OCI-LY1 (cell line): ENCODE measurements at regions not wholly inside any gene's neighbourhood (a gene's known extent, or its start where the extent isn't known, plus 50 kb on each side); places are given as distances from the start of the nearest gene placed in this dataset.

ENCODE experiments used
- H2AFZ ChIP-seq: fragments of 200-600 bp; sonication (generic), shearing (Covaris generic); 2 replicates; pipeline ENCODE4 v1.6.0; 2014; ENCODE audit warnings: antibody characterized with exemption, mild to moderate bottlenecking, low read length
- H3F3A ChIP-seq: fragments of 200-600 bp; sonication (generic), shearing (Covaris generic); 2 replicates; pipeline ENCODE4 v1.6.0; 2014; ENCODE audit warnings: mild to moderate bottlenecking, antibody characterized with exemption, low read length, moderate library complexity; ENCODE audit not compliant: insufficient read depth
- H3K27ac ChIP-seq: fragments of 200-600 bp; sonication (generic); 2 replicates; pipeline ENCODE4 v1.5.1; 2014; ENCODE audit warnings: low read length, mixed run types, mild to moderate bottlenecking, low read depth; ENCODE audit not compliant: poor library complexity, severe bottlenecking
- H3K27me3 ChIP-seq: fragments of 200-600 bp; sonication (generic); 2 replicates; pipeline ENCODE4 v1.6.0; 2014; ENCODE audit warnings: antibody characterized with exemption, mild to moderate bottlenecking, low read length, moderate library complexity; ENCODE audit not compliant: insufficient read depth
- H3K36me3 ChIP-seq: fragments of 200-600 bp; sonication (generic); 2 replicates; pipeline ENCODE4 v1.6.1; 2014; ENCODE audit warnings: mild to moderate bottlenecking, antibody characterized with exemption, low read length, moderate library complexity, mixed read lengths; ENCODE audit not compliant: insufficient read depth
- H3K4me1 ChIP-seq: fragments of 200-600 bp; sonication (generic); 2 replicates; pipeline ENCODE4 v1.5.1; 2014; ENCODE audit warnings: mild to moderate bottlenecking, low read length, moderate library complexity; ENCODE audit not compliant: insufficient read depth, severe bottlenecking
- H3K4me2 ChIP-seq: fragments of 200-600 bp; sonication (generic), shearing (Covaris generic); 2 replicates; pipeline ENCODE4 v1.6.1; 2014; ENCODE audit warnings: low read length
- H3K4me3 ChIP-seq: fragments of 200-600 bp; sonication (generic); 2 replicates; pipeline ENCODE4 v1.5.1; 2014; ENCODE audit warnings: low read length, low read depth, mild to moderate bottlenecking, mixed read lengths; ENCODE audit not compliant: poor library complexity, severe bottlenecking
- H3K79me2 ChIP-seq: fragments of 200-600 bp; shearing (Covaris generic); 2 replicates; pipeline ENCODE4 v1.6.1; 2016; ENCODE audit warnings: mixed run types, low read length, mixed read lengths; ENCODE audit not compliant: insufficient read depth
- H3K9ac ChIP-seq: fragments of 200-600 bp; sonication (generic), shearing (Covaris generic); 2 replicates; pipeline ENCODE4 v1.6.1; 2014; ENCODE audit warnings: mild to moderate bottlenecking, low read length, mixed read lengths
- H3K9me2 ChIP-seq: fragments of 200-600 bp; sonication (generic), shearing (Covaris generic); 2 replicates; pipeline ENCODE4 v1.6.1; 2014; ENCODE audit warnings: low read depth, mild to moderate bottlenecking, low read length, mixed read lengths
- H3K9me3 ChIP-seq: fragments of 200-600 bp; shearing (Covaris generic); 2 replicates; pipeline ENCODE4 v1.6.1; 2014; ENCODE audit warnings: low read length, mixed read lengths
- H4K20me1 ChIP-seq: fragments of 200-600 bp; sonication (generic), shearing (Covaris generic); 2 replicates; pipeline ENCODE4 v1.6.0; 2016; ENCODE audit warnings: mild to moderate bottlenecking, low read length; ENCODE audit not compliant: insufficient read depth
- EZH2 ChIP-seq: fragments of 200-600 bp; sonication (generic), shearing (Covaris generic); IDR thresholded peaks from 2 replicates; pipeline ENCODE4 v1.8.0; 2017; ENCODE audit warnings: borderline replicate concordance, mixed run types, mild to moderate bottlenecking, antibody characterized with exemption, low read length, moderate library complexity, mixed read lengths
- TF ChIP-seq, protein P1 (sequence below): fragments of 200-600 bp; sonication (generic), shearing (Covaris generic); IDR thresholded peaks from 2 replicates; pipeline ENCODE4 v1.5.1; 2017; ENCODE audit warnings: mild to moderate bottlenecking, antibody characterized with exemption, low read length, moderate library complexity, mixed read lengths

DNA sequence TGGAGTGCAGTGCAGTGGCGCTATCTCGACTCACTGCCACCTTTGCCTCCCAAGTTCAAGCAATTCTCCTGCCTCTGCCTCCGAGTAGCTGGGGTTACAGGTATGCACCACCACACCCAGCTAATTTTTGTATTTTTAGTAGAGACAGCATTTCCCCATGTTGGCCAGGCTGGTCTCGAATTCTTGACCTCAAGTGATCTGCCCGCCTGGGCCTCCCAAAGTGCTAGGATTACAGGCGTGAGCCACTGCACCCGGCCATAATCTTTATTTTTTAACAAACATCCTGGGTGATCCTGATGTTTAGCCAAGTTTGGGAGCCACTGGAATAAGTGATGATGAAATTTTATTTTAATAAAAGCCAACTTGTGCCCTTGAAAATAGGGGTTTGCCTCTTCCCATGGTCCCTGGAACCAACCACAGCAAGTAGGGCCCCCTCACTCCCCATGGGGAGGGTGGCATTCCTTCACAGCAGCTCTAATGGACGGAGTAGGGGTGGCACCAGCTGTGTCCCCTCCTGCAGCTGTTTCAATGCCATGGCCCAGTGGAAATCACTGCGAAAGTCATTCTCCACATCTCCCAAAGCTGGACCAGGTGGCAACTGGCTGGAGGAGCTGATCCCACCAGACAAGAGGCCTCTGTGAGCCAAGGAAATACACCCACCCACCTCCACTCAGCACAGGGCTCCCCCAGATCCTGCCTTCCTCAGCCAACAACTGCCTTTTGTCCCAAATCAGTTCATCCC, 194.8 kb downstream of the ZFP36L2 start:
- Histone ChIP-seq H3F3A (no peaks in the 10 kb centered on the region), H4K20me1 (no peaks in the 10 kb centered on the region), H3K4me2 (no peak overlapping the region), H3K36me3 (no peaks in the 10 kb centered on the region), H2AFZ (no peak overlapping the region), H3K4me1 (no peaks in the 10 kb centered on the region), H3K79me2 (no peaks in the 10 kb centered on the region), H3K9ac (no peak overlapping the region), H3K9me2 (no peaks in the 10 kb centered on the region), H3K9me3 (no peaks in the 10 kb centered on the region), H3K4me3 (no peak overlapping the region), H3K27me3 (0 out of 2 replicates have a peak, but pooled peaks cover 17% of the 10 kb centered on the region), H3K27ac (no peak overlapping the region)
- TF ChIP-seq EZH2, result no peak
- TF ChIP-seq, protein P1, sequence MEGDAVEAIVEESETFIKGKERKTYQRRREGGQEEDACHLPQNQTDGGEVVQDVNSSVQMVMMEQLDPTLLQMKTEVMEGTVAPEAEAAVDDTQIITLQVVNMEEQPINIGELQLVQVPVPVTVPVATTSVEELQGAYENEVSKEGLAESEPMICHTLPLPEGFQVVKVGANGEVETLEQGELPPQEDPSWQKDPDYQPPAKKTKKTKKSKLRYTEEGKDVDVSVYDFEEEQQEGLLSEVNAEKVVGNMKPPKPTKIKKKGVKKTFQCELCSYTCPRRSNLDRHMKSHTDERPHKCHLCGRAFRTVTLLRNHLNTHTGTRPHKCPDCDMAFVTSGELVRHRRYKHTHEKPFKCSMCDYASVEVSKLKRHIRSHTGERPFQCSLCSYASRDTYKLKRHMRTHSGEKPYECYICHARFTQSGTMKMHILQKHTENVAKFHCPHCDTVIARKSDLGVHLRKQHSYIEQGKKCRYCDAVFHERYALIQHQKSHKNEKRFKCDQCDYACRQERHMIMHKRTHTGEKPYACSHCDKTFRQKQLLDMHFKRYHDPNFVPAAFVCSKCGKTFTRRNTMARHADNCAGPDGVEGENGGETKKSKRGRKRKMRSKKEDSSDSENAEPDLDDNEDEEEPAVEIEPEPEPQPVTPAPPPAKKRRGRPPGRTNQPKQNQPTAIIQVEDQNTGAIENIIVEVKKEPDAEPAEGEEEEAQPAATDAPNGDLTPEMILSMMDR, result no peak

DNA sequence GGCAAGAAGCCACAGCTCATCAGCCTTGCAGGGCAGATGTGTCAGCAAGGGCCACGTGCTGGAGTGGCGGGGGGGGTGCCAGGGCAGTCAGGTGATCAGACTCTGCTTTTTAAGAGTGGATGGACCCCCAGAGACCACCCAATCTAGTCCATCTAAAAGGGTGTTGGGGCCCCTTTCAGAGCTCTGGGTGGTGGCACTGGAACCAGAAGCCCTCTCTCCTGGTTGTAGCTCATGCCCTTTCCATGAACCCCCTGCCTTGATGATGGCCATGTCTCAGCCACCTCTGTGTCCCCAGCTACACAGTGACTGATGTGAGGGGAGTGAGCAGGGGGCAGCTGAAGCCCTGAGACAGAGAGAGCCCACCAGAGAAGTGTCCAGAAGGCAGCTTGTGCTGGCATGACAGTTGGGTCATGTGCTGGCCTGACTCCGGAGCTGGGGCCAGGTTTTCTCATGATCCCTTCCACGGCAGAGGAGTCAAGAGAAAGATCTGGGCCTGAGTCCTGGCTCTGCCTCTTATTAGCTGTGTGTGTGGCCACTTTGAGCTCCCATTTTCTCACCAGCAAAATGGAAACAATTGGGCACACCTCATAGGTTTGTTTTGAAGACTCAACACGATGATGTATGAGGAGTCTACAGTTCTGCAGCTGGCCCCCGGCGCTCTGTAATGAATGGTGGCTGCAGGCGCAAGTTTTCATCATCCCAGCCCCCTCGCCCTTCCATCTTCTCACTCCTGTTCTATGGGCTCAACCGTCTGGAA, 195.7 kb downstream of the ZFP36L2 start:
- H2AFZ ChIP-seq, result no peak overlapping the region
- H3K79me2 ChIP-seq, result no peaks in the 10 kb centered on the region
- TF ChIP-seq EZH2, result no peak
- H3K4me1 ChIP-seq, result no peaks in the 10 kb centered on the region
- no peak overlapping the region for H3K4me2 ChIP-seq
- no peaks in the 10 kb centered on the region for H3K36me3 ChIP-seq
- no peak overlapping the region for H3K9ac ChIP-seq
- H3K9me2 ChIP-seq, result no peaks in the 10 kb centered on the region
- H4K20me1 ChIP-seq, result no peaks in the 10 kb centered on the region
- H3K27ac ChIP-seq, result no peak overlapping the region
- no peaks in the 10 kb centered on the region for H3K9me3 ChIP-seq
- H3F3A ChIP-seq, result no peaks in the 10 kb centered on the region
- 0 out of 2 replicates have a peak, but pooled peaks cover 17% of the 10 kb centered on the region for H3K27me3 ChIP-seq
- no peak overlapping the region for H3K4me3 ChIP-seq

DNA sequence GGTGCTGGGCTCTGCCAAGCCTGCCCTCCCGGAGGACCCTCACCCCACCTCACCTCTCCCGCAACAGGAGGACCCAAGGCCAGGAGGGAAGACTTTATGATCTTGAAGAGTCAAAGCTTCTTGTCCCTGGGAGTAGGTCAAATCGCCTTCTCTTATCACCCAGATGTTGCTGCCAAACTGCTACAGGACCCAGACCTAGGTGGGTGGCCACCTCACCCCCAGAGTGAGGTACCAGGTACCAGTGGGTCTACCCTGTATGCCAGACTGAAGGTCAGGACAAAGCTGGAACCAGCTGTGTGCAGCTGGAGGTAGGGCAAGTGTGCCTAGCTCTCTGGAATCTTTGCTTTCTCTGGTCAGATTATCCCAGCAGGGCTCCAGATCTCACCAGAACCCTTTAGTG, 197.2 kb downstream of the ZFP36L2 start:
- Histone ChIP-seq H3F3A (no peaks in the 10 kb centered on the region), H3K27ac (no peak overlapping the region), H2AFZ (no peak overlapping the region), H3K36me3 (no peaks in the 10 kb centered on the region), H3K9me3 (no peaks in the 10 kb centered on the region), H3K9ac (no peak overlapping the region), H3K9me2 (no peaks in the 10 kb centered on the region), H3K27me3 (0 out of 2 replicates have a peak, but pooled peaks cover 13% of the 10 kb centered on the region), H3K4me2 (no peak overlapping the region), H3K79me2 (no peaks in the 10 kb centered on the region), H3K4me3 (no peak overlapping the region), H4K20me1 (no peaks in the 10 kb centered on the region), H3K4me1 (no peaks in the 10 kb centered on the region)
- TF ChIP-seq, protein P1, result no peak
